KMS-11 (cell line): ENCODE measurements at regions not wholly inside any gene's neighbourhood (a gene's known extent, or its start where the extent isn't known, plus 50 kb on each side); places are given as distances from the start of the nearest gene placed in this dataset.
"Not testable (repeated sequence)": the region's sequence is repeated elsewhere in the genome, so short reads cannot be mapped to it uniquely, and the experiment has no call there.

Experiments
- H2AFZ ChIP-seq: fragments of 200-600 bp; sonication (generic); 2 replicates; pipeline ENCODE4 v1.6.1; 2016; ENCODE audit warnings: antibody characterized with exemption, mixed run types, low read depth
- H3K27ac ChIP-seq: fragments of 200-600 bp; sonication (generic); 2 replicates; pipeline ENCODE4 v1.6.1; 2016; ENCODE audit warnings: mild to moderate bottlenecking, mixed run types
- H3K27me3 ChIP-seq: fragments of 200-600 bp; sonication (generic); 2 replicates; pipeline ENCODE4 v1.6.1; 2017; ENCODE audit warnings: mild to moderate bottlenecking, low read depth, mixed run types, moderate library complexity; ENCODE audit not compliant: insufficient read depth
- H3K36me3 ChIP-seq: fragments of 200-600 bp; sonication (generic); 2 replicates; pipeline ENCODE4 v1.6.1; 2017; ENCODE audit warnings: mild to moderate bottlenecking, mixed run types; ENCODE audit not compliant: insufficient read depth
- H3K4me1 ChIP-seq: fragments of 200-600 bp; sonication (generic); 2 replicates; pipeline ENCODE4 v1.6.1; 2016; ENCODE audit warnings: mild to moderate bottlenecking, low read depth, mixed run types; ENCODE audit not compliant: poor library complexity, severe bottlenecking
- H3K4me2 ChIP-seq: fragments of 200-600 bp; sonication (generic); 2 replicates; pipeline ENCODE4 v1.7.0; 2016; ENCODE audit warnings: mild to moderate bottlenecking, mixed run types
- H3K4me3 ChIP-seq: fragments of 200-600 bp; sonication (generic); IDR thresholded peaks from 2 replicates; pipeline ENCODE4 v1.6.1; 2017; ENCODE audit warnings: low read depth, low read length, mixed read lengths; ENCODE audit not compliant: insufficient read depth
- H3K79me2 ChIP-seq: fragments of 200-600 bp; sonication (generic); 2 replicates; pipeline ENCODE4 v1.6.1; 2016; ENCODE audit warnings: low read depth, mixed run types; ENCODE audit not compliant: insufficient read depth
- H3K9ac ChIP-seq: fragments of 200-600 bp; sonication (generic); 2 replicates; pipeline ENCODE4 v1.6.1; 2016; ENCODE audit warnings: mild to moderate bottlenecking, mixed run types
- H4K20me1 ChIP-seq: fragments of 200-600 bp; sonication (generic); 2 replicates; pipeline ENCODE4 v1.6.1; 2016; ENCODE audit warnings: mild to moderate bottlenecking, mixed run types; ENCODE audit not compliant: insufficient read depth
- TF ChIP-seq, protein P1 (sequence below): fragments of 200-600 bp; sonication (generic); conservative IDR thresholded peaks from 2 replicates; pipeline ENCODE4 v1.6.1; 2017; ENCODE audit warnings: low read depth, mild to moderate bottlenecking, antibody characterized with exemption, low read length, moderate library complexity, mixed read lengths

DNA sequence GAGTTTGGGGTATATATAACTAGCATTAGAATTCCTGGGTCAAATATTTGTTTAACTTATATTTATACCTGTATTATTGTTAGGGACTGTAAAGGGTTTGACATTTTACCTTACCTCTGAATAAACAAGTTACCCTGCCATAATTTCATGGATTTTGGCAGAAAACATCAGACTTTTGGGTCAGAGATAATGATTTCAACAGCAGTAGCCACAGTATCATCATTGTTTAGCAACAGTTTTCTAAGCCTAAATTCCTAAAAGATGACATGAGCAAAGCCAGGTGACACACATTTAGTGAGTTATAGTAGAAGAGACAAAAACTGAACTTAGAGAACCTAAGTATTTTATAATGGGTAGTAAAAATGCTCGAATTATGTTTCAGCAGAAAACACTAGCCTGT, 954.4 kb downstream of the TRHDE start:
- Histone ChIP-seq H2AFZ (no peak overlapping the region), H3K4me1 (no peaks in the 10 kb centered on the region)
- TF ChIP-seq, protein P1, sequence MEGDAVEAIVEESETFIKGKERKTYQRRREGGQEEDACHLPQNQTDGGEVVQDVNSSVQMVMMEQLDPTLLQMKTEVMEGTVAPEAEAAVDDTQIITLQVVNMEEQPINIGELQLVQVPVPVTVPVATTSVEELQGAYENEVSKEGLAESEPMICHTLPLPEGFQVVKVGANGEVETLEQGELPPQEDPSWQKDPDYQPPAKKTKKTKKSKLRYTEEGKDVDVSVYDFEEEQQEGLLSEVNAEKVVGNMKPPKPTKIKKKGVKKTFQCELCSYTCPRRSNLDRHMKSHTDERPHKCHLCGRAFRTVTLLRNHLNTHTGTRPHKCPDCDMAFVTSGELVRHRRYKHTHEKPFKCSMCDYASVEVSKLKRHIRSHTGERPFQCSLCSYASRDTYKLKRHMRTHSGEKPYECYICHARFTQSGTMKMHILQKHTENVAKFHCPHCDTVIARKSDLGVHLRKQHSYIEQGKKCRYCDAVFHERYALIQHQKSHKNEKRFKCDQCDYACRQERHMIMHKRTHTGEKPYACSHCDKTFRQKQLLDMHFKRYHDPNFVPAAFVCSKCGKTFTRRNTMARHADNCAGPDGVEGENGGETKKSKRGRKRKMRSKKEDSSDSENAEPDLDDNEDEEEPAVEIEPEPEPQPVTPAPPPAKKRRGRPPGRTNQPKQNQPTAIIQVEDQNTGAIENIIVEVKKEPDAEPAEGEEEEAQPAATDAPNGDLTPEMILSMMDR: no peak

DNA sequence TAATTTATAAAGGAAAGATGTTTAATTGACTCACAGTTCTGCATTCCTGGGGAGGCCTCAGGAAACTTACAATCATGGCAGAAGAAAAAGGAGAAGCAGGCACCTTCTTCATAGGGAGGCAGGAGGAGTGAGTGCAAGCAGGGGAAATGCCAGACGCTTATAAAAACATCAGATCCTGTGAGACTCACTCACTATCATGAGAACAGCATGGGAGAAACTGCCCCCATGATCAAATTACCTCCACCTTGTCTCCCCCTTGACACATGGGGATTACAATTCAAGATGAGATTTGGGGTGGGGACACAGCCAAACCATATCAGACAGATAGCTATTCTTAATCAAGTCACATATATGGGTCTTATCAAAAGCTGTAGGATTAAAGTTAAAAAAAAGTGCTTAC, 956.7 kb downstream of the TRHDE start:
- not testable (repeated sequence) for H3K27me3 ChIP-seq, H3K79me2 ChIP-seq, H4K20me1 ChIP-seq, H3K9ac ChIP-seq, H3K4me1 ChIP-seq, H3K4me2 ChIP-seq, H3K36me3 ChIP-seq, H2AFZ ChIP-seq, H3K4me3 ChIP-seq, H3K27ac ChIP-seq

More for the DNA sequence above, 954.4 kb downstream of the TRHDE start:
- no peaks in the 10 kb centered on the region for H3K36me3 ChIP-seq
- H3K4me3 ChIP-seq: no peak overlapping the region
- no peak overlapping the region for H3K4me2 ChIP-seq
- H3K27ac ChIP-seq: no peak overlapping the region
- no peaks in the 10 kb centered on the region for H3K79me2 ChIP-seq
- no peaks in the 10 kb centered on the region; the same call in 1 of the 2 replicates for H4K20me1 ChIP-seq
- no peaks in the 10 kb centered on the region for H3K27me3 ChIP-seq
- H3K9ac ChIP-seq: no peak overlapping the region

DNA sequence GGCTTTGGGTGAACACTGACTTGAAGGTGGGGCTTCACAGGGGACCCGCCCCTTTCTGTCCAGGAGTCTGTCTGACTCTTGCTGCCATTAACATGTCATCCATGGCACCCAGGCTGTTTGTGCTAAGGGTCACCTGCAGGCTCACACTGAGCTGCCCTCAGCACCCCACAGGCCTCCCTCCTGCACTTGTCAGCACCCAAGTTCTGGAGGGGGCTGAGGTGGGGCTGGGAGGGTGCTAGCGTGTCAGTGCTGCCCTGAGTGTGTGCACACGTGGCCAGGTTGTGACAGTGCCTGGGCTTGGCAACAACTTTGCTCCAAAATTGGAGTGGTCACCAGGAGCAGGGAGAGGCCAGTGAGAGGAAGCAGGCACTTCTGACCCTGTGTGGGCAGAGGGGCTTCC, 963.2 kb downstream of the TRHDE start:
- H3K36me3 ChIP-seq: no peaks in the 10 kb centered on the region
- no peak overlapping the region for H3K9ac ChIP-seq
- H3K27me3 ChIP-seq: no peaks in the 10 kb centered on the region
- no peak overlapping the region for H3K27ac ChIP-seq
- H3K4me3 ChIP-seq: no peak overlapping the region
- no peak overlapping the region for H3K4me2 ChIP-seq
- H3K79me2 ChIP-seq: no peaks in the 10 kb centered on the region
- no peaks in the 10 kb centered on the region for H3K4me1 ChIP-seq
- no peak overlapping the region for H2AFZ ChIP-seq
- TF ChIP-seq, protein P1: no peak
- H4K20me1 ChIP-seq: no peaks in the 10 kb centered on the region

DNA sequence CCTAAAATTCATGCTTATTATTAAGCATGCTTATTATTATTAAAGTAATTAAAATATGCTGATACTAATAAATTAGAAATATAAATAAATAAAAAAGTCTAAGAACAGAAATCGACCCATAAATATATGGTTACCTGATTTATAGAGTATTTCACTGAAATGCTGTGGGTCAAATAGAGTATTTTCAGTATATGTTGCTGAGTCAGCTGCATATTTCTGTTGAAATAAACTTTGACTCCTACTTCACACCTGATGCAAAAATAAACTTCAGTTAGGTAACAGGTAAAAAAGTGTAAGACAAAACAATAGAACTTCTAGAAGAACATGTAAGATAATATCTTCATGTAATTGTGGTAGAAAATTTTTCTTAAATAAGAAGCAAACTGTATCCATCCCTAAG, 967.9 kb downstream of the TRHDE start:
- Histone ChIP-seq H3K27ac (no peak overlapping the region), H3K4me1 (no peaks in the 10 kb centered on the region), H3K4me2 (no peak overlapping the region), H3K4me3 (no peak overlapping the region), H3K79me2 (no peaks in the 10 kb centered on the region), H3K36me3 (no peaks in the 10 kb centered on the region), H3K27me3 (no peaks in the 10 kb centered on the region), H3K9ac (no peak overlapping the region), H2AFZ (no peak overlapping the region), H4K20me1 (no peaks in the 10 kb centered on the region)
- TF ChIP-seq, protein P1: no peak

DNA sequence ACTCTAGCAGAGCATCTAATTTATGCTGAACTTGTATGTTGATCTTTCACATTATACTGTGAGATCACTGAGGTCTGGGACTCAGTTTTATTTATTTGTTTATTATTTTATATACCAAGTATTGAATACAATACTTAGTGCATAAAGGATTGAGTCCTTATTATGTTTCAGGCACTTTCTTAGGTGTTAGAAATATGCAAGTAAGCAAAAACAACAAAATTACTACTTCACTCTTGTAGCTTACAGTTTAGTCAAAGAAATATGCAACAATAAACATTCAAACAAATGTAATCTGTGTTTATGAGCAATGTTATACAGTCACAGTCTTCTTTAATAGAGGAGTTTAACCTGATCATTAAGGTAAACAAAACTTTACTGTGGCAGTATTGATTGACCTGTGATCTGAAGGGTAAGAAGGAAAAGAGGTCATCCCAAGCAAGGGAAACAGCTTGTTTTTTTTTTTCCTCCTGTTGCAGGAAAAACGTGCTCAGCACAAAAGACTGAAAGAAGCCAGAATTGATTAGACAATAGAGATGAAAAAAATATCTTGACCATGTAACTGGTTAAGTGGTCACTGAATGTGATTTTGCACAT, 990.7 kb downstream of the TRHDE start:
- no peaks in the 10 kb centered on the region for H3K79me2 ChIP-seq
- TF ChIP-seq, protein P1: no peak
- no peak overlapping the region for H3K4me3 ChIP-seq
- H3K4me2 ChIP-seq: no peak overlapping the region
- no peak overlapping the region for H2AFZ ChIP-seq
- H3K36me3 ChIP-seq: no peaks in the 10 kb centered on the region
- no peaks in the 10 kb centered on the region for H3K4me1 ChIP-seq
- H4K20me1 ChIP-seq: no peaks in the 10 kb centered on the region
- H3K27ac ChIP-seq: no peak overlapping the region
- no peak overlapping the region for H3K9ac ChIP-seq
- no peaks in the 10 kb centered on the region for H3K27me3 ChIP-seq
